WI38 (cell line): ENCODE measurements at regions not wholly inside any gene's neighbourhood (a gene's known extent, or its start where the extent isn't known, plus 50 kb on each side); places are given as distances from the start of the nearest gene placed in this dataset.
"Not testable (repeated sequence)": the region's sequence is repeated elsewhere in the genome, so short reads cannot be mapped to it uniquely, and the experiment has no call there.

ENCODE experiments used
- H3K4me3 ChIP-seq: 2 replicates; pipeline ENCODE4 v1.5.1; 2011; ENCODE audit warnings: low read depth, mild to moderate bottlenecking, control low read depth, low read length
- CTCF ChIP-seq: IDR thresholded peaks from 2 replicates; pipeline ENCODE4 v1.5.1; 2012; ENCODE audit warnings: low read depth, mild to moderate bottlenecking, control low read depth, low read length

DNA sequence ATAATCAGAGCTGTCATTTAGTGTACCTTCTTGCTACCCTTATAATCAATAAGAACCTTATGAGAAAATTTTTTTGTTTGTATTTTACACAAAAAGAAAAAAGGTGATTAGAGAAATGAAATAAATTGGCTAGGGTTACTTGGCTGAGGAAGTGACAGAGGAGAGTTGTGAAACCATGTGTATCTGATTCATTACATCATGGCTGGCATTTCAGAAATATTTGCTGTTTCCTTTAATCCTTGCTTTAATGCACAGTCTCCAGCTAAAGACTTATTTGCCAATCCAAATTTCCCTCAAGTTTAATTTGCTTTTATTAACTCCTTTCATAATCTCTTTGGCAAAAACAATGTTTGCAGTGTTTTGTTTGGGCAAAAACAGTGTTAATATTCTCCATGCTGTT, 543.1 kb downstream of the KIF4B start:
- H3K4me3 ChIP-seq = no peak overlapping the region
- no peak for TF ChIP-seq CTCF

- no peak for TF ChIP-seq CTCF
- H3K4me3 ChIP-seq = no peak overlapping the region
Measured at GRCh38 chr5:155562158-155562557, 548.6 kb downstream of the KIF4B start.

GRCh38 chr5:155564541-155564940, 551.0 kb downstream of the KIF4B start:
- no peak overlapping the region for H3K4me3 ChIP-seq
- no peak for TF ChIP-seq CTCF

DNA sequence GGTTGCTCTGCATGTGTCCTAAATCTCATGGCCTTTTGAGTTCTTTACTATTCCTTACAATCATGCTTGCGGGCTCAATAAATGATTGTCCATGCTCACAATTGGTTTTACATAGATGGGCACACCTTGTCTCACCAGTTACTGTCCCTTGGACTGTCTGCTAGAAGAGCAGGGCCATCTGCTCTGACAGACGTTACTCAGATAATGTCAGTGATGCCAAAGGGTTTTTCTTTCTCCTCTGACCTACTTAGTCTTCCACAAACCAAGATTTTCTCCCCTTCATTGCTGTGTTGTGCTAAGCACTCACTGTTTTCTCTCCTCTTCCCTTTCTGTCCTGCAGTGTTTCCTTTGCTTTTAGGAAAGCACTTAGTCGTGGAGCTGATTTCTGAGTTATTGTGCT, 562.3 kb downstream of the KIF4B start:
- H3K4me3 ChIP-seq = no peak overlapping the region
- TF ChIP-seq CTCF = no peak

- H3K4me3 ChIP-seq = not testable (repeated sequence)
Measured at GRCh38 chr5:155586808-155587207, 573.3 kb downstream of the KIF4B start.

DNA sequence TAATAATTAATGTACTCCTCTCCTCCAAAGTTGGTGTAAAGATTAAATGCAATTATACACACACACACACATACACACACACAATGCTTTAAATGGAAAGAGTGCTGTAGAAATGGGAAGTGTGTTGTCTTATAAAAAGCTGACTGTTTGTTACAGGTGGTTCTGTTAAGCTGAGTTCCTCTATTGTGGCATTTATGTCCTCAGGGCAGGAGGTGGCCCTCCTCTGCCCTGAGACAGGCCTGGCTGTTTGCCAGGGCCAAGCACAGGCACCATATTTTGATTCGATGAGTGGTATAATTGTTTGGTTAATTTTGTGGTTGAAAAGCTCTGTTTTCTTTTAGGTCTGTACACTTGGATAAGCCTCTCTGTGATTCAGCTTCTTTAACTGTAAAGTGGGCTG, 573.9 kb downstream of the KIF4B start:
- TF ChIP-seq CTCF = no peak
- H3K4me3 ChIP-seq = no peak overlapping the region

GRCh38 chr5:155591273-155591672, 577.7 kb downstream of the KIF4B start:
- no peak for TF ChIP-seq CTCF

DNA sequence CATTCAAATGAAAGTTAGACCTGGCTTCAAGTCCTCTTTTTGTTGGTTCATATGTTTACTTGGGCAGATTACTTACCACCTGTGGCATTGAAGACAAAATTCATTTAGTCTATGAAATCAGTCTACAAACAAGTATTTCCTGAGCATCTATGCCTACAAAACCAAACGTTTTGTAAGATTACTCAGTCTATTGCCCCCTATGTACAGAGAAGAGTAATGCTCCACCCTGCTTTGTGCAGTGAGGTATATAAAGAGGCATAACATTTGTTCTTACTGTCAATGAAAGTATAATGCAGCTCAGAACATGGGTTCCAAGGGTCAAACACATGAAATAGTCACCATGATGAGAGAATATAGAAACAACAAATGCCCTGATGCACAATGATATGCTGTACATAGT, 580.7 kb downstream of the KIF4B start:
- H3K4me3 ChIP-seq = no peak overlapping the region
- TF ChIP-seq CTCF = no peak

More at GRCh38 chr5:155591273-155591672, 577.7 kb downstream of the KIF4B start:
- no peak overlapping the region for H3K4me3 ChIP-seq
